ENCODE measurements at regions not wholly inside any gene's neighbourhood (a gene's known extent, or its start where the extent isn't known, plus 50 kb on each side); places are given as distances from the start of the nearest gene placed in this dataset.

DNA sequence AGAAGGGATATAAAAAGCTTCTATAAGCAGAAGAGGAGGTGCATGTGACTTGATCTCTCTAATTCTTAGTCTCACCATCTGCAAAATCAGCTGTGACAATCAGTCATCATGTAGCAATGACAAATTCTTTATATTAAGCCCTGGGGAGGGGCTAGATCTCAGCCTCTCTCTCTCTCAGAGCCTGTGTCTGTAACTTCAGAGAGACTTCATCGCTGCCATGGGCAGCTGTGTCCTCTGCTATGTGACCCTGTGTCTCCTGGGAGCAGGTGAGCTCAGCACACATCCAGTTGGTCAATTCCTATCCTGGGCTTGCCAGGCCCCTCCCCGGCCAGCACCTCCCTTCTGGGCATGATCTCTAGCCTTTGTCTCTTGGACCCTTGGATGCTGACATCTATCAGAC lies 109.6 kb downstream of the ANKRD18B start:
- TF ChIP-seq GABPA (IDR thresholded peaks at IDR 0.05 in 1 of 2, conservative IDR thresholded peaks at IDR 0.05 in 1 of 2) (no peak), YY1 (IDR thresholded peaks at IDR 0.05) (no peak)
